ENCODE measurements at regions not wholly inside any gene's neighbourhood (a gene's known extent, or its start where the extent isn't known, plus 50 kb on each side); places are given as distances from the start of the nearest gene placed in this dataset.

DNA sequence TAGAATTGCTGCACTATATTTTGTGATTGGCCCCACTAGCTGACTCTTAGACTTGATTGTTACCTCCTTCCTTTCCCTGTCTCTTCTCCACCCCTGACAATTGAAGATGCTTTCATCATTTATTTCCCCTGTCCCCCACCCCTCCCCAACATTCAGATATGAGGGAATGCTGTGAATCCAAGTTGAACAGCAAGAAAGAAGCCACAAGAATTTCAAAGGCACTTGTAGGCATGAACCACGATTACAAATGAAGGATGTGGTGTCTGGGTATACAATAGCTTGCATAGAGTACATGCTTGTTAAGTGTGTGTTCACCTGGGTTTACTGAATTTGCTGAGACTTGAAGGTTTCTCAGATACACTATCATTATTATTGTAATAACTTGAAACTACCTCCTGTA lies 78.3 kb upstream of the TRIO start:
- H3K27ac ChIP-seq: no peak overlapping the region
- no peaks in the 10 kb centered on the region for H3K4me1 ChIP-seq
- H3K36me3 ChIP-seq: no peaks in the 10 kb centered on the region
- TF ChIP-seq, protein P1, sequence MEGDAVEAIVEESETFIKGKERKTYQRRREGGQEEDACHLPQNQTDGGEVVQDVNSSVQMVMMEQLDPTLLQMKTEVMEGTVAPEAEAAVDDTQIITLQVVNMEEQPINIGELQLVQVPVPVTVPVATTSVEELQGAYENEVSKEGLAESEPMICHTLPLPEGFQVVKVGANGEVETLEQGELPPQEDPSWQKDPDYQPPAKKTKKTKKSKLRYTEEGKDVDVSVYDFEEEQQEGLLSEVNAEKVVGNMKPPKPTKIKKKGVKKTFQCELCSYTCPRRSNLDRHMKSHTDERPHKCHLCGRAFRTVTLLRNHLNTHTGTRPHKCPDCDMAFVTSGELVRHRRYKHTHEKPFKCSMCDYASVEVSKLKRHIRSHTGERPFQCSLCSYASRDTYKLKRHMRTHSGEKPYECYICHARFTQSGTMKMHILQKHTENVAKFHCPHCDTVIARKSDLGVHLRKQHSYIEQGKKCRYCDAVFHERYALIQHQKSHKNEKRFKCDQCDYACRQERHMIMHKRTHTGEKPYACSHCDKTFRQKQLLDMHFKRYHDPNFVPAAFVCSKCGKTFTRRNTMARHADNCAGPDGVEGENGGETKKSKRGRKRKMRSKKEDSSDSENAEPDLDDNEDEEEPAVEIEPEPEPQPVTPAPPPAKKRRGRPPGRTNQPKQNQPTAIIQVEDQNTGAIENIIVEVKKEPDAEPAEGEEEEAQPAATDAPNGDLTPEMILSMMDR (IDR thresholded peaks at IDR 0.05): no peak
- no peak for TF ChIP-seq POLR2A (IDR thresholded peaks at IDR 0.05)
- intact Hi-C loops (cut with DNase I): no loop called here
- 33 to 38% methylated on average over 1 of the region's 1 CpG for WGBS, 2 donors
- DNase-seq: no peak
- no peaks in the 10 kb centered on the region for H3K9me3 ChIP-seq
- H3K27me3 ChIP-seq: no peaks in the 10 kb centered on the region
- no peak overlapping the region for H3K4me3 ChIP-seq

DNA sequence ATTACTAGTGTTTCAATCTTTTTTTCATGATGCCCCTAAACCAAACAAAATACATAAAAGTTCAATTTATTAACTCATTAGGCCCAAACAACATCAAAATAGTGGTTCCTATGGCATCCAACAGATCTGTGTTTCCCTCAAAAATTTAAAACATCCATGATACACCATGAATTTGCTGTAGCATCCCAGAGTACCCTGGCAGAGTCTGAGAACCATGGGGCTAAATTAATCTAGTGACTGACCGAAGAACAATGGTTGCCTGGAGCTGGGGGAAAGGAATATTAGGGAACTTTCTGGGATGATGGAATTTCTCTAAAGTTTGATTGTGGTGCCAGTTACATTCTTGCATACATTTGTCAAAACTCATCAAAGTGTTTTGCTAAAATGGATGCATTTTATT lies 79.5 kb upstream of the TRIO start:
- intact Hi-C loops (cut with DNase I): no loop called here
- 85 to 91% methylated on average over 1 of the region's 1 CpG for WGBS, 2 donors
- H3K4me1 ChIP-seq: no peaks in the 10 kb centered on the region
- no peaks in the 10 kb centered on the region for H3K27me3 ChIP-seq
- no peak for TF ChIP-seq POLR2A (IDR thresholded peaks at IDR 0.05)
- TF ChIP-seq, protein P1 (IDR thresholded peaks at IDR 0.05): no peak
- no peak overlapping the region for H3K27ac ChIP-seq
- no peak overlapping the region for H3K4me3 ChIP-seq
- H3K9me3 ChIP-seq: no peaks in the 10 kb centered on the region
- no peak for DNase-seq
- no peaks in the 10 kb centered on the region for H3K36me3 ChIP-seq

DNA sequence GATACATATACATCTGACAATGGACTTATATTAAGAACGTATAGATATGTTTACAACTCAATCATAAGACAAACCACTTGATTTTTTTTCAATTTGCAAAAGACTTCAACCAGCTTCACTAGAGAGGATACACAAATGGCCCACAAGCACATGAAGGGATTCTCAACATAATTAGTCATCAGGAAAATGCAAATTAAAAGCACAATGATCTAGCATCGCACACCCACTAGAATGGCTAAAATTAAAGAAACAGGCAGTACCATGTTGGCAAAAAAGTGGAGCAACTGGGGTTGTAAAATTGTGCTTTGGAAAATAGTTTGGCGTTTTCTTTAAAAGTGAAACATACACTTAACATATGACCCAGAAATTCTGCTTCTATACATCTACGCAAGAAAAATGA lies 80.0 kb upstream of the TRIO start:
- DNase-seq: no peak
- Histone ChIP-seq H3K36me3 (no peaks in the 10 kb centered on the region), H3K4me1 (no peaks in the 10 kb centered on the region), H3K4me3 (no peak overlapping the region), H3K27ac (no peak overlapping the region), H3K9me3 (no peaks in the 10 kb centered on the region), H3K27me3 (no peaks in the 10 kb centered on the region)
- TF ChIP-seq, protein P1 (IDR thresholded peaks at IDR 0.05): no peak
- no peak for TF ChIP-seq POLR2A (IDR thresholded peaks at IDR 0.05)
- intact Hi-C loops (cut with DNase I): no loop called here
- 63 to 67% methylated on average over 4 of the region's 4 CpGs for WGBS, 2 donors

DNA sequence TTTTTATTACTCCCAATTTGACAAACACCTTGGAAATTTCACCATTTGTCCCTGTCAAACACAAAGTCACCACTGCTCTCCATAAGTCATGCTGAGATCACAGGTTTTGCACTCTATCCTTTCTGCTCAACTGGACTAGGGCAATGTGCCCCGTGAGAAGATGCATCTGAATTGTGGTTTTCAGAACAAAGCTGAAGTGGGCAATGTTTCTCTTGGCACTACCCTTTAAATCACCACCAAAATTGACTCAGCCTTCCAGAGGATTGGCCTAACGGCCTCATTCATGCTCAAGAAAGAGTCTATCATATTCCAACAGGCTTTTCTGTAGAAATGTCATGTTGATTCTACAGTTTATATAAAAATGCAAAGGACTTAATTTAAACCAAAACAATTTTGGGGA lies 81.0 kb upstream of the TRIO start:
- no peak overlapping the region for H3K4me3 ChIP-seq
- 62 to 70% methylated on average over 2 of the region's 2 CpGs for WGBS, 2 donors
- no peaks in the 10 kb centered on the region for H3K36me3 ChIP-seq
- H3K9me3 ChIP-seq: no peaks in the 10 kb centered on the region
- no peaks in the 10 kb centered on the region for H3K27me3 ChIP-seq
- intact Hi-C loops (cut with DNase I): no loop called here
- TF ChIP-seq, protein P1 (IDR thresholded peaks at IDR 0.05): no peak
- no peak for TF ChIP-seq POLR2A (IDR thresholded peaks at IDR 0.05)
- no peak overlapping the region for H3K27ac ChIP-seq
- no peak for DNase-seq
- no peaks in the 10 kb centered on the region for H3K4me1 ChIP-seq

DNA sequence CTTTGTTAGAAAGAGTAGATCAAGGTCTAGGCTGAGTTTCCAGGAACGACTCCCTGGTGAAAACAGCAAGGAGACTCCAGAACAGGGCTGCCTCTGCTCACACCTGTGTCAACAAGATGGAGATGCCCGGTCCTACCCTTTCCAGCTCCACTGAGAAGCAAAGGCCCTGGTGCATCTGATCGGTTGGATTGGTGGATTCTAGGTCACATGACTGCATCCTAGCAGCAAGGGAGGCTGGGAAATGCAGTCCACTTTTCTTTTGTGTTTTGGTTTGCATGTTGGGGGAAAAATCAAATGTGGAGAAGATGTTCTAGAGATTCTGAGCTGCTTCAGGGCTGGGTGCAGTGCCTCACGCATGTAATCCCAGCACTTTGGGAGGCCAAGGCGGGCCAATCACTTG lies 82.0 kb upstream of the TRIO start:
- 85 to 93% methylated on average over 3 to 4 of the region's 5 CpGs for WGBS, 2 donors

More for the DNA sequence above, 82.0 kb upstream of the TRIO start:
- Histone ChIP-seq H3K27me3 (no peaks in the 10 kb centered on the region), H3K27ac (no peak overlapping the region), H3K36me3 (no peaks in the 10 kb centered on the region), H3K4me1 (no peaks in the 10 kb centered on the region), H3K4me3 (no peak overlapping the region), H3K9me3 (no peaks in the 10 kb centered on the region)
- no peak for DNase-seq
- TF ChIP-seq, protein P1 (IDR thresholded peaks at IDR 0.05): no peak
- no peak for TF ChIP-seq POLR2A (IDR thresholded peaks at IDR 0.05)
- intact Hi-C loops (cut with DNase I): no loop called here

All from esophagus squamous epithelium (tissue), 5 donors.